HL-60 (cell line): ENCODE measurements at regions not wholly inside any gene's neighbourhood (a gene's known extent, or its start where the extent isn't known, plus 50 kb on each side); places are given as distances from the start of the nearest gene placed in this dataset.

Experiments
- DNase-seq, 2 experiments: peaks; one replicate each; pipeline ENCODE4 v3.0.0-alpha.2; 2010 to 2020; ENCODE audit warnings: low read depth in 1 of 2, low spot score in 1 of 2
- H3K27ac ChIP-seq: fragments of 250-450 bp; sonication (Bioruptor Pico); replicated peaks from 2 replicates; pipeline ENCODE4 v1.5.1; 2020; ENCODE audit warnings: mild to moderate bottlenecking, moderate library complexity
- H3K27me3 ChIP-seq: fragments of 250-450 bp; sonication (Bioruptor Pico); 2 replicates; pipeline ENCODE4 v1.5.1; 2021; ENCODE audit warnings: mild to moderate bottlenecking, moderate library complexity; ENCODE audit not compliant: insufficient read depth, poor library complexity, severe bottlenecking
- H3K4me3 ChIP-seq: replicated peaks from 2 replicates; pipeline ENCODE4 v1.5.1; 2011; ENCODE audit warnings: mild to moderate bottlenecking, control low read depth, low read length; ENCODE audit not compliant: insufficient read depth
- GABPA ChIP-seq: IDR thresholded peaks from 2 replicates; pipeline ENCODE4 v1.6.1; 2012; ENCODE audit warnings: low read depth
- POLR2AphosphoS5 ChIP-seq: IDR thresholded peaks from 2 replicates; pipeline ENCODE4 v1.6.1; 2012; ENCODE audit warnings: low read depth
- REST ChIP-seq: IDR thresholded peaks from 2 replicates; pipeline ENCODE4 v1.6.1; 2012; ENCODE audit warnings: low read depth; ENCODE audit not compliant: insufficient replicate concordance
- SPI1 ChIP-seq: IDR thresholded peaks from 2 replicates; pipeline ENCODE4 v1.6.1; 2012; ENCODE audit warnings: low read depth, mild to moderate bottlenecking, borderline replicate concordance
- TF ChIP-seq, protein P1 (sequence below): IDR thresholded peaks from one replicate; pipeline ENCODE4 v1.5.1; 2011; ENCODE audit warnings: low read length, control low read depth, inconsistent platforms; ENCODE audit not compliant: insufficient read depth

GRCh38 chr2:48855142-48855541 is 99.6 kb upstream of the LHCGR start:
- no peak overlapping the region for H3K4me3 ChIP-seq
- TF ChIP-seq POLR2AphosphoS5: no peak
- no peak for TF ChIP-seq REST
- TF ChIP-seq, protein P1, sequence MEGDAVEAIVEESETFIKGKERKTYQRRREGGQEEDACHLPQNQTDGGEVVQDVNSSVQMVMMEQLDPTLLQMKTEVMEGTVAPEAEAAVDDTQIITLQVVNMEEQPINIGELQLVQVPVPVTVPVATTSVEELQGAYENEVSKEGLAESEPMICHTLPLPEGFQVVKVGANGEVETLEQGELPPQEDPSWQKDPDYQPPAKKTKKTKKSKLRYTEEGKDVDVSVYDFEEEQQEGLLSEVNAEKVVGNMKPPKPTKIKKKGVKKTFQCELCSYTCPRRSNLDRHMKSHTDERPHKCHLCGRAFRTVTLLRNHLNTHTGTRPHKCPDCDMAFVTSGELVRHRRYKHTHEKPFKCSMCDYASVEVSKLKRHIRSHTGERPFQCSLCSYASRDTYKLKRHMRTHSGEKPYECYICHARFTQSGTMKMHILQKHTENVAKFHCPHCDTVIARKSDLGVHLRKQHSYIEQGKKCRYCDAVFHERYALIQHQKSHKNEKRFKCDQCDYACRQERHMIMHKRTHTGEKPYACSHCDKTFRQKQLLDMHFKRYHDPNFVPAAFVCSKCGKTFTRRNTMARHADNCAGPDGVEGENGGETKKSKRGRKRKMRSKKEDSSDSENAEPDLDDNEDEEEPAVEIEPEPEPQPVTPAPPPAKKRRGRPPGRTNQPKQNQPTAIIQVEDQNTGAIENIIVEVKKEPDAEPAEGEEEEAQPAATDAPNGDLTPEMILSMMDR: no peak
- no peak for TF ChIP-seq GABPA
- peaks cover 7% of the 10 kb centered on the region for H3K27me3 ChIP-seq
- no peak overlapping the region for H3K27ac ChIP-seq
- DNase-seq: no peak

DNA sequence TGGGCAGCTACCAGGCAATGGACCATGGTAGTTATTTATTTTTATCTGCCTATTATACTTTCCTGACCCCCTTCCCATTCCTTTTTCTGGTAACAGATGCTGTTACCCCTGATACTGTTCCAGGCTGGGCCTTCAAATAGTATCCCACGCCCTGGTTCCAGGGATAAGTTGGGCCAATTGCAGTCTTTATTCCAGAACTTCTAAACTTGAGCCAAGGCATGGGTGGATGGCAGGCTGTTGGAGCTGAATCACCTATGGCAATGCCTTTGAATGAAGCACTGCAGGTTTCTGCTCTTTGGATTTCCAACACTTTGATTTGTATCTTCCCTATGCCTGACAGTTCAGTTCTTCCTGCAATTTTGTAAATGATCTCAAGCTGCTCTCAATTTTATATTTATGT is 99.2 kb upstream of the LHCGR start:
- H3K4me3 ChIP-seq: no peak overlapping the region
- TF ChIP-seq REST (no peak), POLR2AphosphoS5 (no peak), SPI1 (no peak), GABPA (no peak)
- TF ChIP-seq, protein P1: no peak
- no peak overlapping the region for H3K27ac ChIP-seq
- DNase-seq: no peak
- peaks cover 7% of the 10 kb centered on the region for H3K27me3 ChIP-seq

GRCh38 chr2:48852938-48853337 is 97.4 kb upstream of the LHCGR start:
- TF ChIP-seq POLR2AphosphoS5 (no peak), SPI1 (no peak), REST (no peak), GABPA (no peak)
- TF ChIP-seq, protein P1: no peak
- DNase-seq: no peak
- no peak overlapping the region for H3K4me3 ChIP-seq
- H3K27me3 ChIP-seq: peaks cover 7% of the 10 kb centered on the region
- no peak overlapping the region for H3K27ac ChIP-seq
